H1 (cell line): ENCODE measurements at regions not wholly inside any gene's neighbourhood (a gene's known extent, or its start where the extent isn't known, plus 50 kb on each side); places are given as distances from the start of the nearest gene placed in this dataset.

ENCODE experiments used
- CTCF ChIA-PET: fragments of 300-600 bp; sonication (Branson Sonifier 250); formaldehyde crosslinking; loops from one replicate; lab custom pipeline; 2021; ENCODE audit not compliant: partially characterized antibody; lab: Charles Lee
- POLR2A ChIA-PET: fragments of 300-600 bp; sonication (Branson Sonifier 250); formaldehyde crosslinking; loops from one replicate; lab custom pipeline; 2021; ENCODE audit warnings: inconsistent platforms; ENCODE audit not compliant: partially characterized antibody; lab: Charles Lee
- DNase-seq, 2 experiments: peaks; one replicate each; pipeline versions ENCODE4 v3.0.0 to v3.0.0-alpha.2; 2010 to 2022; ENCODE audit warnings: low spot score in 2 of 2, low read depth in 1 of 2, mixed read lengths in 1 of 2
- FAIRE-seq: peaks from 2 replicates; lab custom pipeline; 2011; peaks lifted over from hg19 to GRCh38; lab: Jason Lieb, UNC
- H2AFZ ChIP-seq: 2 replicates; pipeline ENCODE4 v1.8.1; 2012; ENCODE audit warnings: low read length, inconsistent platforms
- H2AK5ac ChIP-seq: 2 replicates; pipeline ENCODE4 v1.6.1; 2013; ENCODE audit warnings: low read depth, low read length
- H2BK120ac ChIP-seq: replicated peaks from 2 replicates; pipeline ENCODE3; 2013; ENCODE audit warnings: low read depth, low read length, inconsistent platforms
- H2BK12ac ChIP-seq: 2 replicates; pipeline ENCODE4 v1.6.1; 2013; ENCODE audit warnings: low read depth, low read length
- H2BK15ac ChIP-seq: 2 replicates; pipeline ENCODE4 v1.6.1; 2013; ENCODE audit warnings: low read length
- H2BK20ac ChIP-seq: 2 replicates; pipeline ENCODE4 v1.6.1; 2013; ENCODE audit warnings: low read length
- H2BK5ac ChIP-seq: 2 replicates; pipeline ENCODE4 v1.6.1; 2013; ENCODE audit warnings: low read depth, low read length
- H3K14ac ChIP-seq: 2 replicates; pipeline ENCODE4 v1.6.1; 2013; ENCODE audit warnings: inconsistent platforms; ENCODE audit not compliant: insufficient read length
- H3K18ac ChIP-seq: 2 replicates; pipeline ENCODE4 v1.6.1; 2013; ENCODE audit warnings: low read length; ENCODE audit errors: extremely low read depth
- H3K23ac ChIP-seq: 2 replicates; pipeline ENCODE4 v1.6.1; 2013; ENCODE audit warnings: inconsistent platforms; ENCODE audit not compliant: insufficient read length
- H3K23me2 ChIP-seq: 2 replicates; pipeline ENCODE4 v1.6.1; 2013; ENCODE audit warnings: low read depth, low read length
- H3K27ac ChIP-seq: 2 replicates; pipeline ENCODE4 v1.6.1; 2011; ENCODE audit warnings: low read depth, low read length, inconsistent platforms
- H3K27me3 ChIP-seq, 4 experiments: replicated peaks in 1 of 4; 1 replicate in 1 of 4; 2 replicates in 3 of 4; pipeline versions ENCODE4 v1.6.1 to v1.8.1; 2011 to 2013; ENCODE audit warnings: low read length in 3 of 4, mild to moderate bottlenecking in 3 of 4, inconsistent platforms in 2 of 4, mixed read lengths in 2 of 4, moderate library complexity in 1 of 4; ENCODE audit not compliant: control insufficient read depth in 3 of 4, insufficient read depth in 3 of 4; ENCODE audit errors: extremely low read depth in 1 of 4
- H3K36me3 ChIP-seq, 4 experiments: 2 replicates each; pipeline versions ENCODE4 v1.6.1 to v1.8.1; 2011 to 2013; ENCODE audit warnings: mild to moderate bottlenecking in 4 of 4, low read length in 3 of 4, moderate library complexity in 2 of 4, control low read depth in 1 of 4, inconsistent platforms in 1 of 4; ENCODE audit not compliant: insufficient read depth in 4 of 4, control insufficient read depth in 2 of 4
- H3K4ac ChIP-seq: replicated peaks from 2 replicates; pipeline ENCODE3; 2013; ENCODE audit warnings: low read length, low read depth, mixed read lengths, inconsistent platforms; ENCODE audit not compliant: insufficient read length
- H3K4me1 ChIP-seq, 4 experiments: replicated peaks in 1 of 4; 1 replicate in 1 of 4; 2 replicates in 3 of 4; pipeline versions ENCODE4 v1.6.1 to v1.8.1; 2011 to 2013; ENCODE audit warnings: low read length in 3 of 4, inconsistent platforms in 2 of 4, mixed read lengths in 1 of 4; ENCODE audit not compliant: insufficient read depth in 4 of 4, control insufficient read depth in 3 of 4
- H3K4me2 ChIP-seq, 2 experiments: 2 replicates each; pipeline versions ENCODE4 v1.6.1 to v1.8.1; 2011 to 2013; ENCODE audit warnings: low read depth in 2 of 2, low read length in 2 of 2, control low read depth in 1 of 2, inconsistent platforms in 1 of 2, mild to moderate bottlenecking in 1 of 2; ENCODE audit not compliant: insufficient read depth in 1 of 2
- H3K4me3 ChIP-seq, 4 experiments: fragments of 200-600, 300-600 bp in 1 of 4; sonication (generic), shearing (Covaris generic), sonication (Bioruptor Twin) in 1 of 4; 2 replicates each; pipeline versions ENCODE4 v1.5.1 to v1.8.1; 2011 to 2016; ENCODE audit warnings: low read length in 4 of 4, low read depth in 3 of 4, control low read depth in 2 of 4, inconsistent platforms in 2 of 4, mild to moderate bottlenecking in 2 of 4, mixed read lengths in 1 of 4, moderate library complexity in 1 of 4; ENCODE audit not compliant: insufficient read depth in 2 of 4; ENCODE audit errors: extremely low read depth in 1 of 4
- H3K56ac ChIP-seq: replicated peaks from 2 replicates; pipeline ENCODE3; 2013; ENCODE audit warnings: low read depth, mild to moderate bottlenecking, mixed read lengths, low read length, inconsistent platforms; ENCODE audit not compliant: insufficient read length
- H3K79me1 ChIP-seq: 2 replicates; pipeline ENCODE4 v1.6.1; 2013; ENCODE audit warnings: low read depth, low read length, control low read depth
- H3K79me2 ChIP-seq, 2 experiments: 2 replicates each; pipeline versions ENCODE4 v1.6.1 to v1.8.1; 2012 to 2013; ENCODE audit warnings: low read length in 2 of 2, mild to moderate bottlenecking in 2 of 2, inconsistent platforms in 1 of 2; ENCODE audit not compliant: insufficient read depth in 2 of 2, control insufficient read depth in 1 of 2
- H3K9ac ChIP-seq, 4 experiments: replicated peaks in 1 of 4; 1 replicate in 1 of 4; 2 replicates in 3 of 4; pipeline versions ENCODE4 v1.6.1 to v1.8.1; 2011 to 2013; ENCODE audit warnings: low read depth in 3 of 4, low read length in 3 of 4, control low read depth in 2 of 4, mild to moderate bottlenecking in 2 of 4, moderate library complexity in 2 of 4, inconsistent platforms in 1 of 4; ENCODE audit errors: extremely low read depth in 1 of 4
- H3K9me3 ChIP-seq, 2 experiments: 2 replicates each; pipeline versions ENCODE4 v1.6.1 to v1.8.1; 2012 to 2013; ENCODE audit warnings: mild to moderate bottlenecking in 2 of 2, moderate library complexity in 2 of 2, control low read depth in 1 of 2, inconsistent platforms in 1 of 2, low read depth in 1 of 2, low read length in 1 of 2, mixed read lengths in 1 of 2; ENCODE audit not compliant: insufficient read depth in 2 of 2
- H4K20me1 ChIP-seq, 2 experiments: replicated peaks in 1 of 2; 2 replicates each; pipeline versions ENCODE3 to v1.8.1; 2011 to 2013; ENCODE audit warnings: inconsistent platforms in 2 of 2, low read length in 2 of 2, mild to moderate bottlenecking in 1 of 2; ENCODE audit not compliant: insufficient read depth in 2 of 2, control insufficient read depth in 1 of 2
- H4K5ac ChIP-seq: 2 replicates; pipeline ENCODE4 v1.6.1; 2013; ENCODE audit warnings: low read length, low read depth, mixed read lengths, inconsistent platforms; ENCODE audit not compliant: insufficient read length
- H4K8ac ChIP-seq: 2 replicates; pipeline ENCODE4 v1.8.0; 2013; ENCODE audit warnings: mild to moderate bottlenecking, moderate library complexity, low read length, inconsistent platforms; ENCODE audit not compliant: insufficient read depth; ENCODE audit errors: extremely low read depth
- H4K91ac ChIP-seq: replicated peaks from 2 replicates; pipeline ENCODE3; 2013; ENCODE audit warnings: low read length, mixed read lengths, inconsistent platforms; ENCODE audit not compliant: insufficient read length
- BACH1 ChIP-seq: IDR thresholded peaks from 2 replicates; pipeline ENCODE4 v1.6.1; 2012; ENCODE audit warnings: low read length, improper control_type of control experiment
- CHD1 ChIP-seq: IDR thresholded peaks from 2 replicates; pipeline ENCODE4 v1.6.1; 2012; ENCODE audit warnings: low read depth, low read length, improper control_type of control experiment
- FOSL1 ChIP-seq: IDR thresholded peaks from 2 replicates; pipeline ENCODE4 v1.6.1; 2011; ENCODE audit warnings: mild to moderate bottlenecking, low read depth, low read length, moderate library complexity; ENCODE audit not compliant: insufficient read depth
- GTF2F1 ChIP-seq: IDR thresholded peaks from 2 replicates; pipeline ENCODE4 v1.6.1; 2012; ENCODE audit warnings: low read depth, low read length, improper control_type of control experiment, borderline replicate concordance
- NRF1 ChIP-seq: IDR thresholded peaks from 2 replicates; pipeline ENCODE4 v1.6.1; 2011; ENCODE audit warnings: mild to moderate bottlenecking, low read depth, low read length, improper control_type of control experiment
- RAD21 ChIP-seq, 2 experiments: IDR thresholded peaks in 1 of 2; conservative IDR thresholded peaks in 1 of 2; 2 replicates each; pipeline ENCODE4 v1.6.1; 2011; ENCODE audit warnings: low read depth in 2 of 2, low read length in 2 of 2, improper control_type of control experiment in 1 of 2, inconsistent platforms in 1 of 2, mild to moderate bottlenecking in 1 of 2, moderate library complexity in 1 of 2
- SP1 ChIP-seq: IDR thresholded peaks from 2 replicates; pipeline ENCODE4 v1.6.1; 2011; ENCODE audit warnings: low read depth, low read length
- SUZ12 ChIP-seq: fragments of 200-600 bp; sonication (generic); IDR thresholded peaks from 2 replicates; pipeline ENCODE4 v1.6.1; 2012; ENCODE audit warnings: mild to moderate bottlenecking, inconsistent platforms, low read length, moderate library complexity, mixed read lengths
- TAF1 ChIP-seq: IDR thresholded peaks from 2 replicates; pipeline ENCODE4 v1.6.1; 2011; ENCODE audit warnings: mild to moderate bottlenecking, low read depth, low read length
- TAF7 ChIP-seq: optimal IDR thresholded peaks from 2 replicates; pipeline ENCODE3; 2011; ENCODE audit warnings: low read depth, mild to moderate bottlenecking, inconsistent platforms, low read length, moderate library complexity, borderline replicate concordance
- TCF12 ChIP-seq: IDR thresholded peaks from 2 replicates; pipeline ENCODE4 v1.6.1; 2011; ENCODE audit warnings: low read depth, mild to moderate bottlenecking, low read length
- TEAD4 ChIP-seq: IDR thresholded peaks from 2 replicates; pipeline ENCODE4 v1.6.1; 2012; ENCODE audit warnings: low read depth, low read length, inconsistent platforms, mixed read lengths
- WGBS, 2 experiments: shearing (Covaris generic) in 1 of 2; methylation state at CpG; one replicate each; pipeline versions ENCODE4 v1.1.6 to v1.1.7; 2013 to 2015; ENCODE audit warnings: low lambda C conversion rate in 2 of 2, mixed read lengths in 2 of 2, inconsistent platforms in 1 of 2, low coverage in 1 of 2, missing lambda C conversion rate in 1 of 2; ENCODE audit not compliant: insufficient replicate concordance in 2 of 2, insufficient coverage in 1 of 2, insufficient read length in 1 of 2; ENCODE audit errors: extremely low coverage in 1 of 2, missing lambda C conversion rate in 1 of 2; 5-methylcytosine and 5-hydroxymethylcytosine counted together
- TF ChIP-seq, protein P1 (sequence below): IDR thresholded peaks from 2 replicates; pipeline ENCODE4 v1.6.1; 2011; ENCODE audit warnings: low read length, improper control_type of control experiment

DNA sequence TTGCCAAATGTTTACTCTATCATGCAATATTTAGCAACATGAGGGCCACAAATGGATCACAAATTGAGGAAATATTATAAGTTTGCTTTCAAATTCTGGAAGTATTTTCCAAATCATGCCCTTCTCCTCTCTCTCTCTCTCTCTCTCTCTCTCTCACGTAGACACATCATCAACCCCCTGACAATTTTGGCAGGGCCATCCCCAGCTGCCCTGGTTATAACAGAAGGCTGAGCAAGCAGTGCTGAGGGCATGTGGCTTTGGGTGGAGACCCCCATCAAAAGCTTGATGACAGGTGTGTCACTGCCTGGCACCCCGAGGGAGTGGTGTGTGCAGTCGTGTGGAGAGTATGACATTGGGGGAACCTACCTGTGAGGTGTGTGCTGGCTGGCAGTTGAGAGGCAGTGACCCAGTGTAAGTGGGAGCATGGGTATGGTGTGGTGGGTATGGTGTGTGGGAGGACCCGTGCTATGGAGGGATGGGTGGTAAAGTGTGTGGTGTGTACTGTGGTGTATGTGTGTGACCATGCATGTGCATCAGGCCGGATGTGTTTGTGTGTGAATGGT is 224.5 kb downstream of the TTC32 start:
- no peak overlapping the region for H4K91ac ChIP-seq
- H3K56ac ChIP-seq: no peak overlapping the region
- no peak overlapping the region for H3K4me3 ChIP-seq
- H3K14ac ChIP-seq: no peak overlapping the region
- H3K27me3 ChIP-seq: no peaks in the 10 kb centered on the region; a peak in 1 of 7 replicates
- H3K4me1 ChIP-seq: no peaks in the 10 kb centered on the region
- H2BK12ac ChIP-seq: no peak overlapping the region
- no peak overlapping the region for H3K4ac ChIP-seq
- H3K4me2 ChIP-seq: no peak overlapping the region
- no peaks in the 10 kb centered on the region for H3K79me2 ChIP-seq
- no peak overlapping the region for H4K5ac ChIP-seq
- H3K18ac ChIP-seq: no peak overlapping the region
- no peaks in the 10 kb centered on the region for H3K9me3 ChIP-seq
- POLR2A ChIA-PET: interaction anchor here (0.7 kb wide), 1 partner anchor 9 kb away, joined by 3 read pairs; no protein-coding TSS in a partner anchor
- no peak for FAIRE-seq
- CTCF ChIA-PET: interaction anchor here (0.8 to 2.7 kb wide), 30 partner anchors 10 to 1148 kb away, joined by 3 to 24 read pairs (median 4); no protein-coding TSS in a partner anchor
- H2BK15ac ChIP-seq: no peak overlapping the region
- no peaks in the 10 kb centered on the region for H4K20me1 ChIP-seq
- no peak overlapping the region for H3K9ac ChIP-seq
- H3K23ac ChIP-seq: no peak overlapping the region
- no peaks in the 10 kb centered on the region for H3K23me2 ChIP-seq
- no peak overlapping the region for H2BK5ac ChIP-seq
- H2BK20ac ChIP-seq: no peak overlapping the region
- H3K27ac ChIP-seq: no peak overlapping the region
- H3K79me1 ChIP-seq: no peaks in the 10 kb centered on the region
- H3K36me3 ChIP-seq: no peaks in the 10 kb centered on the region
- 89% methylated on average over 5 of the region's 5 CpGs; no CpG with 5 or more reads in 1 of the 2 experiments for WGBS, 2 experiments
- H4K8ac ChIP-seq: no peak overlapping the region
- H2AFZ ChIP-seq: no peak overlapping the region
- H2BK120ac ChIP-seq: no peak overlapping the region
- DNase-seq: no peak
- no peak overlapping the region for H2AK5ac ChIP-seq
- TF ChIP-seq TAF7: no peak
- no peak for TF ChIP-seq NRF1
- TF ChIP-seq TCF12: no peak
- no peak for TF ChIP-seq GTF2F1
- no peak for TF ChIP-seq SUZ12
- no peak for TF ChIP-seq SP1
- no peak for TF ChIP-seq RAD21 (IDR thresholded peaks at IDR 0.05 in 1 of 2, conservative IDR thresholded peaks at IDR 0.05 in 1 of 2; ENCODE audit: low read depth in 2 of 2, low read length in 2 of 2)
- no peak for TF ChIP-seq BACH1
- no peak for TF ChIP-seq TAF1
- TF ChIP-seq, protein P1, sequence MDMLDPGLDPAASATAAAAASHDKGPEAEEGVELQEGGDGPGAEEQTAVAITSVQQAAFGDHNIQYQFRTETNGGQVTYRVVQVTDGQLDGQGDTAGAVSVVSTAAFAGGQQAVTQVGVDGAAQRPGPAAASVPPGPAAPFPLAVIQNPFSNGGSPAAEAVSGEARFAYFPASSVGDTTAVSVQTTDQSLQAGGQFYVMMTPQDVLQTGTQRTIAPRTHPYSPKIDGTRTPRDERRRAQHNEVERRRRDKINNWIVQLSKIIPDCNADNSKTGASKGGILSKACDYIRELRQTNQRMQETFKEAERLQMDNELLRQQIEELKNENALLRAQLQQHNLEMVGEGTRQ: no peak
- no peak for TF ChIP-seq CHD1
- TF ChIP-seq FOSL1: no peak
- no peak for TF ChIP-seq TEAD4
